ENCODE measurements at regions not wholly inside any gene's neighbourhood (a gene's known extent, or its start where the extent isn't known, plus 50 kb on each side); places are given as distances from the start of the nearest gene placed in this dataset.
"Not testable (repeated sequence)": the region's sequence is repeated elsewhere in the genome, so short reads cannot be mapped to it uniquely, and the experiment has no call there.

DNA sequence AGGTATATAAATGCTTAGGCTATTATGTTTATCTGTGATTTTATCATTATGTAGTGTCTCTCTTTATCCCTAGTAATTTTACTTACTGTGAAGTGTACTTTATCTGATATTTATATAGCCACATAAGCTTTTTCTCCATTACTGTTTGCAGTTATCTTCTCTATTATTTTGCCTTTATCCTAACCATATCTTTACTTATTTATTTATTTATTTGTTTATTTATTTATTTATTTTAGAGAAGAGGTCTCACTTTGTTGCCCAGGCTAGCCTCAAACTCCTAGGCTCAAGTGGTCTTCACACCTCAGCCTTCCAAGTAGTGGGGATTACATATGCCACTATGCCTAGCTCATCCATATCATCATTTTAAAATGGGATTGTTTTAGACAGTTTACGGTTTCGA lies 331.8 kb downstream of the C7orf25 start:
- Histone ChIP-seq H3K4me3 (ENCODE audit: low read length) (no peak overlapping the region), H3K27ac (ENCODE audit: low read length) (no peak overlapping the region), H3K4me1 (ENCODE audit: insufficient read depth, low read length) (no peaks in the 10 kb centered on the region), H3K9ac (ENCODE audit: low read depth, low read length) (no peak overlapping the region), H3K27me3 (ENCODE audit: insufficient read depth, low read length) (no peaks in the 10 kb centered on the region), H3K9me3 (ENCODE audit: insufficient read depth, low read depth, low read length) (peaks cover 12% of the 10 kb centered on the region; the same call in 1 of the 2 replicates), H3K36me3 (ENCODE audit: insufficient read depth, low read depth, low read length) (no peaks in the 10 kb centered on the region)

DNA sequence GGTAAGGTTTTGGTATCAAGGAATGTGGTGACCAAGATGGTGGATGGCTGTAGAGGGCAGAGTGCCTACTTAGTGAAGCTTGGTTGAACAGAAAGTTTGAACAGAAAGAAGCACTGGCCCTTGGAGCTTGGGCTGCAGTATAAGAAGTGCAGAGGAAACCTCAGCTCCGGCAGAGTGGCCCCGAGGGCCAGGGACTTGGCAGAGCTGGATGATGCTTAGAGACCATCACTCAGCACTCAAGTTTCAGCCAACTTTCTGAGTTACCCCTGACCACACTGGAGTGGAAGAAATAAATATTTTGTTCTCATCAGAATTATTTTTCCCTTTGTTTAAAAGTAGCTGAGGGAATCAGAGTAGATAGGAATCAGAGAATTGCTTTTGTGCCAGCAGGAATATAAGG lies 336.7 kb downstream of the C7orf25 start:
- no peaks in the 10 kb centered on the region for H3K27me3 ChIP-seq (ENCODE audit: insufficient read depth, low read length)
- H3K27ac ChIP-seq (ENCODE audit: low read length), result no peak overlapping the region
- H3K9ac ChIP-seq (ENCODE audit: low read depth, low read length), result no peak overlapping the region

DNA sequence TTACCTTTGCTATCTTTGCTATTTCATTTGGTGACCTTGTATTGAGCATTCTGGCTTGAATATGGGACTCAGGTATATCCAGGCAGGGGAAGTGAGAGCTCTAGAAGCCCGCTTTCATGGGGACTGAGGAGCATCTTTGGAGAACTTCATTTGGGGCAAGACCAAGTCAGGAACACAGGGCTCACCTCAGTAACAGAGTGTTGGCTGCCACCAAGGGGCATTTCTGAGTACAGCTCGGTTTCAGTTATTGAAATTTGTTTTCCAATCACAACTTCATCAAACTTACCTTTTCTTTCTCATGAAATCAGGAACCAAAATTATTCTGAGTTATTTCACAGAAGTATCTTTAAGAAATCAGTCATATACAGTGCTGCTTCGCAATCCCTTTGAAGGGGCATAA lies 337.2 kb downstream of the C7orf25 start:
- H3K27me3 ChIP-seq (ENCODE audit: insufficient read depth, low read length), result no peaks in the 10 kb centered on the region
- H3K36me3 ChIP-seq (ENCODE audit: insufficient read depth, low read depth, low read length), result no peaks in the 10 kb centered on the region
- H3K9me3 ChIP-seq (ENCODE audit: insufficient read depth, low read depth, low read length), result peaks cover 10% of the 10 kb centered on the region
- no peak overlapping the region for H3K9ac ChIP-seq (ENCODE audit: low read depth, low read length)
- H3K4me3 ChIP-seq (ENCODE audit: low read length), result no peak overlapping the region
- H3K4me1 ChIP-seq (ENCODE audit: insufficient read depth, low read length), result no peaks in the 10 kb centered on the region
- H3K27ac ChIP-seq (ENCODE audit: low read length), result no peak overlapping the region

More for the DNA sequence above, 336.7 kb downstream of the C7orf25 start:
- peaks cover 12% of the 10 kb centered on the region for H3K9me3 ChIP-seq (ENCODE audit: insufficient read depth, low read depth, low read length)
- H3K36me3 ChIP-seq (ENCODE audit: insufficient read depth, low read depth, low read length), result no peaks in the 10 kb centered on the region
- no peaks in the 10 kb centered on the region for H3K4me1 ChIP-seq (ENCODE audit: insufficient read depth, low read length)
- H3K4me3 ChIP-seq (ENCODE audit: low read length), result no peak overlapping the region

DNA sequence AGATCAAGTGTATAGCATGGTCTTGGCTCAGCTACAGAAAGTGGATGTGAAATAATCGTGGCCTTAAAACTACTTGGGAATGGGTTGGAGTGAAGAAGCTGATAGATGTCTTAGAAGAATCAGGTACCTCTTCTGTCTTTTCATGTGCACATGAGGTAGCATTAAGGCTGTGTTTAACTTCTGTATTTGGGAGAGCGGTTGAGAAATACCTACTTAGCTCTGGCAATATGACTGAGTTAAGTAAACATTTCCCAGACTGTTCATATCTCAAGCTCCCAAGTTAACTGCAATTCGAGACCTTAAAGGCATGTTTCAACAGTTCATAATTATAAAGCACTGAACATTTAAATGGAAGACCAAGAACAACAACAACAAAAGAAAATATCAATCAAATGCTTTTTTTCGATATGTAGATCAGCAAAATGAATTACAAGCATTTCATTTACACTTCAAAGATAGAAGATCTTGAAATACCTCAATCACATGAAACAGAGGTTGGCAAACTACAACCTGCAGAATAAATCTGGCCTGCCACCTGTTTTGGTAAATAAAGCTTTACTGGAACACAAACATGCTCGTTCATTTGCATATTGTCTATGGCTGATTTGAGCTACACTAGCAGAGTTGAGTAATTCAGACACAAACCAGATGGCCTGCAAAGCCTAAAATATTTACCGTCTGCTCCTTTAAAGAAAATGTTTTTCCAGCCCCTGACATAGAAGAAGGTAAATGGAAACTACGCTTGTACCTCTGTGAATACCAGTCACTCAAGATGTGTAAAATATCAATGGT lies 337.1 kb upstream of the GLI3 start:
- H3K27me3 ChIP-seq (ENCODE audit: insufficient read depth, low read length), result no peaks in the 10 kb centered on the region
- no peak overlapping the region for H3K4me3 ChIP-seq (ENCODE audit: low read length)
- no peak overlapping the region for H3K27ac ChIP-seq (ENCODE audit: low read length)
- H3K9me3 ChIP-seq (ENCODE audit: insufficient read depth, low read depth, low read length), result peaks cover 3% of the 10 kb centered on the region
- no peak overlapping the region for H3K9ac ChIP-seq (ENCODE audit: low read depth, low read length)
- H3K36me3 ChIP-seq (ENCODE audit: insufficient read depth, low read depth, low read length), result no peaks in the 10 kb centered on the region
- no peaks in the 10 kb centered on the region for H3K4me1 ChIP-seq (ENCODE audit: insufficient read depth, low read length)

DNA sequence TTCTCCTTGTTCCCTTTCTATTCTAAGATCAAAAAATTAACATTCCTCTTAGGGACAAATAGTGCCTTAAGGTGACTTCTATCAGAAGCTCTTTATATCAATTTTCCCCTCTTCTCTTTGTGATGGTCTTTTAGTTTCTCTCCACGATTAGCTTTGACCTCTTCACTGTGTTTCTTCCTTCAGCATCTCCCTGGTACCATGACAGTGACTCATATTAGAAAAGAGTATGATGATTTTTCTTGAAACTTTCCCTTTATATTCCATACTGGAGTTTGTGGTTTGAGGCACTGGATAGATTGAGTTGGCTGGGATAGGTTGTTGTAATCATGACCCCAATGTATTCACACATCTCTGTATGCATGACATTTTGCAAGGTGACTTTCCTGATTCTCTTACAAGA lies 335.6 kb upstream of the GLI3 start:
- H3K4me1 ChIP-seq (ENCODE audit: insufficient read depth, low read length), result no peaks in the 10 kb centered on the region

DNA sequence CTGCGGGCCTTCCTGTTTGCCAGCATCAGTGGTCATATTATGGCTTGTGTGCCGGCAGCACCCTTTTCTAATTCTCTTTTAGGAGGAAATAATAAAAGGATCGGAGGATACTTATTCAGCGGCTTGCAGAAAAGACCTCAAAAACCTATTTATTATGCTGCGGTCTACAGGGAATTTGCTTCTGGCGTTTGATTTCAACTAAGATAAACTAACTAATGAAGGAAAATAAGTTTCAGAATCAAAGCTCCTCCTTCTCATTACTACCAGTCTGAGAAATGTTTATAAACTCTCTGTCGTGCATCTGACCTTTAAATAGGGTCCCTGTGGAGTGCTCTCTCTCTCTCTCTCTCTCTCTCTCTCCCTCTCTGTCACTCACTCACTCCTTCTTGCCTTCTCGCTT lies 335.0 kb upstream of the GLI3 start:
- Histone ChIP-seq H3K9ac (ENCODE audit: low read depth, low read length) (no peak overlapping the region), H3K36me3 (ENCODE audit: insufficient read depth, low read depth, low read length) (no peaks in the 10 kb centered on the region), H3K27ac (ENCODE audit: low read length) (no peak overlapping the region), H3K27me3 (ENCODE audit: insufficient read depth, low read length) (no peaks in the 10 kb centered on the region), H3K4me3 (ENCODE audit: low read length) (no peak overlapping the region), H3K9me3 (ENCODE audit: insufficient read depth, low read depth, low read length) (no peaks in the 10 kb centered on the region; the same call in 1 of the 2 replicates), H3K4me1 (ENCODE audit: insufficient read depth, low read length) (no peaks in the 10 kb centered on the region)

More for the DNA sequence above, 335.6 kb upstream of the GLI3 start:
- Histone ChIP-seq H3K9me3 (ENCODE audit: insufficient read depth, low read depth, low read length) (no peaks in the 10 kb centered on the region; the same call in 1 of the 2 replicates), H3K27ac (ENCODE audit: low read length) (no peak overlapping the region), H3K9ac (ENCODE audit: low read depth, low read length) (no peak overlapping the region), H3K36me3 (ENCODE audit: insufficient read depth, low read depth, low read length) (no peaks in the 10 kb centered on the region), H3K4me3 (ENCODE audit: low read length) (no peak overlapping the region), H3K27me3 (ENCODE audit: insufficient read depth, low read length) (no peaks in the 10 kb centered on the region)

DNA sequence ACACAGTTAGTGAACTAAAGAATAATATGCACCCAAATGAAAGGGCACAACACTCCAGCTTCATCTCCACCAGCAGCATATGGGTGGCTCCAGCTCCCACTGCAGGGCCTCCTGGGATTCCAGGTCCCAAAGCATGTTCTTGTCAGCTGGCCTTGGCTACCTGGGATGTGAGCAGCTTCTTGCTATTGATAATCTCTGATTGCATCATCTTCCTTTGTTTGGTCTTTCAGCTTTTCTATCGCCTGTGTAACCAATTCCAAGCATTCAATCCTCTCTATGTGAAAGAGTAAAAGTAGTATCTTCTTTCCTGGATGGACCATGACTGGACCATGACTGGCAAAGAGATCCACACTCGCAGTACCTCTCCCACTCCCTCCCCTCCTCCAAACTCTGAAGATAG lies 333.9 kb upstream of the GLI3 start:
- no peak overlapping the region for H3K4me3 ChIP-seq (ENCODE audit: low read length)
- no peak overlapping the region for H3K9ac ChIP-seq (ENCODE audit: low read depth, low read length)
- H3K36me3 ChIP-seq (ENCODE audit: insufficient read depth, low read depth, low read length), result no peaks in the 10 kb centered on the region
- H3K27me3 ChIP-seq (ENCODE audit: insufficient read depth, low read length), result no peaks in the 10 kb centered on the region
- H3K9me3 ChIP-seq (ENCODE audit: insufficient read depth, low read depth, low read length), result no peaks in the 10 kb centered on the region; the same call in 1 of the 2 replicates
- H3K27ac ChIP-seq (ENCODE audit: low read length), result no peak overlapping the region
- no peaks in the 10 kb centered on the region for H3K4me1 ChIP-seq (ENCODE audit: insufficient read depth, low read length)

DNA sequence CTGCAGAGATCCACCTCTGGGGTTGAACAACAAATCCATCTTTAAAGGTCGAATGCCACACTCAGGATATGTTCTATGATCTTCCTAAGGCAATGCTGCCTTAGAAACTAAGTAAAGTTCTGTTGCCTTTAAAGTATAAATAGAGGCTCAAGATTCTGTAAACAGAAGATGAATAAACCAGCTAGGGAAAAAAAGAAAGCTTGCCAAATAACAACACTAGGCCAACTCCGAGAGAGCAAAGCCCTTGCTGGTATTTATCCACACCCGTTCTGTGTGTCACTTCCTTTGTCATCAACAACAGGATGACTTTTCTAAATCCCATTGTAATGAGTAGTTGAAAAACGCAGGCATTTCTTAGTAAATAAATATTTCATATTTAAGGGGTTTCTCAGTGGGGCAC lies 330.0 kb upstream of the GLI3 start:
- H3K9me3 ChIP-seq (ENCODE audit: insufficient read depth, low read depth, low read length), result no peaks in the 10 kb centered on the region; the same call in 1 of the 2 replicates
- H3K27ac ChIP-seq (ENCODE audit: low read length), result no peak overlapping the region
- no peak overlapping the region for H3K4me3 ChIP-seq (ENCODE audit: low read length)
- H3K4me1 ChIP-seq (ENCODE audit: insufficient read depth, low read length), result no peaks in the 10 kb centered on the region
- no peak overlapping the region for H3K9ac ChIP-seq (ENCODE audit: low read depth, low read length)
- H3K36me3 ChIP-seq (ENCODE audit: insufficient read depth, low read depth, low read length), result no peaks in the 10 kb centered on the region
- no peaks in the 10 kb centered on the region for H3K27me3 ChIP-seq (ENCODE audit: insufficient read depth, low read length)

DNA sequence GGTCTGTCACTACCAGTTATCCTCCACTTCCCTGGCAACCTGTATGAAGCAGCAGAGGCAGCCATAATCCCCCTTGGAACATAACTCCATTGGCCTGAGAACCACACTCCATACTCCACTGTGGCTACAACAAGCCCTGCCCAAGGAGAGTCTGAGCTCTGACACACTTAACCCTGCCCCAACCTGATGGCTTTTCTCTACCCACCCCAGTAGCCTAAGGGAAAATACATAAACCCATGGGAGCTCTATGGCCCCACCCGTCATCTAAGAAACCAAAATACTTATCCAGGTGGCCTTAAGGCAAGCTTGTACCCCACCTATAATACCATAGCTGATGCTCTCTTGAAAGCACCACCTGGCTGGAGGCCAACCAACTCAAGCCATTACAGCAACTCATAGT lies 324.8 kb upstream of the GLI3 start:
- Histone ChIP-seq H3K36me3 (ENCODE audit: insufficient read depth, low read depth, low read length) (no peaks in the 10 kb centered on the region), H3K4me3 (ENCODE audit: low read length) (no peak overlapping the region), H3K9ac (ENCODE audit: low read depth, low read length) (no peak overlapping the region), H3K9me3 (ENCODE audit: insufficient read depth, low read depth, low read length) (0 out of 2 replicates have a peak, but pooled peaks cover 4% of the 10 kb centered on the region), H3K4me1 (ENCODE audit: insufficient read depth, low read length) (no peaks in the 10 kb centered on the region), H3K27ac (ENCODE audit: low read length) (no peak overlapping the region), H3K27me3 (ENCODE audit: insufficient read depth, low read length) (no peaks in the 10 kb centered on the region)

DNA sequence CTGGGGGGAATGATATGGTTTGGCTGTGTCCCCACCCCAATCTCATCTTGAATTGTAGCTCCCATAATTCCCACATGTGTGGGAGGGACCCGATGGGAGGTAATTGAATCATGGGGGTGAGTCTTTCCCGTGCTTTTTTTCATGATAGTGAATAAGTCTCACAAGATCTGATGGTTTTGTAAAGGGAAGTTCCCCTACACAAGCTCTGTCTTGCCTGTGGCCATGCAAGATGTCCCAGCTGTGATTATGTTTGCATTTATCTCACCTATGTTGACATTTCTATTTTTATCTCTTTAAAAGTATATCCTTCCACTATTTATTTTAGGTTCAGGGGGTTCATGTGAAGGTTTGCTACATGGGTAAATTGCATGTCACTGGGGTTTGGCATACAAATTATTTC lies 323.9 kb upstream of the GLI3 start:
- H3K4me3 ChIP-seq (ENCODE audit: low read length), result no peak overlapping the region
- H3K9me3 ChIP-seq (ENCODE audit: insufficient read depth, low read depth, low read length), result peaks cover 7% of the 10 kb centered on the region; the same call in 1 of the 2 replicates
- no peak overlapping the region for H3K9ac ChIP-seq (ENCODE audit: low read depth, low read length)
- no peaks in the 10 kb centered on the region for H3K27me3 ChIP-seq (ENCODE audit: insufficient read depth, low read length)
- no peaks in the 10 kb centered on the region for H3K36me3 ChIP-seq (ENCODE audit: insufficient read depth, low read depth, low read length)
- no peaks in the 10 kb centered on the region for H3K4me1 ChIP-seq (ENCODE audit: insufficient read depth, low read length)
- no peak overlapping the region for H3K27ac ChIP-seq (ENCODE audit: low read length)

DNA sequence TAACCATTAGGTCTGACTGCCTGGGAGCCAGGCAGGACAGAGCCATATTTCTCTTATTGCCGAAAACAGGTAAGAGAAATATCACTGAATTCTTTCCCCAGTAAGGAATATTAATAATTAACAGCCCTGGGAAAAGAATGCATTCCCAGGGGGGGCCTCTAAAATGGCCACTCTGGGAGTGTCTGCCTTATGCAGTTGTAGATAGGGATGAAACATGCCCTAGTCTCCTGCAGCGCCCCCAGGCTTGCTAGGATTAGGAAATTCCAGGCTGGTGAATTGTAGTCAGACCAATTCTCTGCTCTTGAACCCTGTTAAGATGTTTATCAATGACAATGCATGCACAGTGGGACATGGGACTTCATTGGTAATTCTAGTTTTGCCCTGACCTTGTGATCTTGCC lies 317.9 kb upstream of the GLI3 start:
- H3K36me3 ChIP-seq (ENCODE audit: insufficient read depth, low read depth, low read length); H3K27ac ChIP-seq (ENCODE audit: low read length); H3K27me3 ChIP-seq (ENCODE audit: insufficient read depth, low read length); H3K9ac ChIP-seq (ENCODE audit: low read depth, low read length); H3K4me3 ChIP-seq (ENCODE audit: low read length); H3K4me1 ChIP-seq (ENCODE audit: insufficient read depth, low read length): not testable (repeated sequence)
- peaks cover 52% of the 10 kb centered on the region for H3K9me3 ChIP-seq (ENCODE audit: insufficient read depth, low read depth, low read length)

DNA sequence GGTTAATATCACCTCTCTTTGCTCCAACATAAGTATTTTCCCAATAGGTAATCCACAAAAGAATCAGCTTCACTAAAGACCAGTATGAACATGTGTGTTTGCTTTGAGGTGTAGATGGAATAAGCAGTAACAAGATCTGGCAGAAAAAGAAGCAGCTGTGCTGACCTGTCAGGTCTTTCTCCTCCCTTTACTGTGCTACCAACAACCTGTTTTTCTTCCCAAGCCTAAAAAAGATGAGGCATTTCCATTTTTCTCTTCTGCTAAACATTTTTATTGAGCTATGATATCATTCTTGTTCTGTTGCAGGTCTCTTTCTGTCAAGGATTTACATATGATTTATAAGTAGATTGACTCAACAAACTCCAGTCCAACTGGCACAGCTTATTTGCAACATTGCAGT lies 315.2 kb upstream of the GLI3 start:
- Histone ChIP-seq H3K27ac (ENCODE audit: low read length) (no peak overlapping the region), H3K27me3 (ENCODE audit: insufficient read depth, low read length) (no peaks in the 10 kb centered on the region), H3K36me3 (ENCODE audit: insufficient read depth, low read depth, low read length) (no peaks in the 10 kb centered on the region), H3K4me3 (ENCODE audit: low read length) (no peak overlapping the region), H3K9me3 (ENCODE audit: insufficient read depth, low read depth, low read length) (peaks cover 70% of the 10 kb centered on the region), H3K4me1 (ENCODE audit: insufficient read depth, low read length) (no peaks in the 10 kb centered on the region), H3K9ac (ENCODE audit: low read depth, low read length) (no peak overlapping the region)
